ENCODE measurements at regions not wholly inside any gene's neighbourhood (a gene's known extent, or its start where the extent isn't known, plus 50 kb on each side); places are given as distances from the start of the nearest gene placed in this dataset.

- CTCF ChIA-PET: no interaction called here
- no peaks in the 10 kb centered on the region for H3K27me3 Mint-ChIP-seq
- H3K9me3 Mint-ChIP-seq: no peaks in the 10 kb centered on the region
- no peak for DNase-seq
- POLR2A ChIA-PET: no interaction called here
- H3K4me1 Mint-ChIP-seq: no peaks in the 10 kb centered on the region
- H3K4me3 Mint-ChIP-seq: no peak overlapping the region
- no peaks in the 10 kb centered on the region for H3K36me3 Mint-ChIP-seq (ENCODE audit: low read depth)
- no peak overlapping the region for H3K27ac Mint-ChIP-seq
These were observed 349.2 kb downstream of the GLRX3 start for GRCh38 chr10:130485236-130485957.

DNA sequence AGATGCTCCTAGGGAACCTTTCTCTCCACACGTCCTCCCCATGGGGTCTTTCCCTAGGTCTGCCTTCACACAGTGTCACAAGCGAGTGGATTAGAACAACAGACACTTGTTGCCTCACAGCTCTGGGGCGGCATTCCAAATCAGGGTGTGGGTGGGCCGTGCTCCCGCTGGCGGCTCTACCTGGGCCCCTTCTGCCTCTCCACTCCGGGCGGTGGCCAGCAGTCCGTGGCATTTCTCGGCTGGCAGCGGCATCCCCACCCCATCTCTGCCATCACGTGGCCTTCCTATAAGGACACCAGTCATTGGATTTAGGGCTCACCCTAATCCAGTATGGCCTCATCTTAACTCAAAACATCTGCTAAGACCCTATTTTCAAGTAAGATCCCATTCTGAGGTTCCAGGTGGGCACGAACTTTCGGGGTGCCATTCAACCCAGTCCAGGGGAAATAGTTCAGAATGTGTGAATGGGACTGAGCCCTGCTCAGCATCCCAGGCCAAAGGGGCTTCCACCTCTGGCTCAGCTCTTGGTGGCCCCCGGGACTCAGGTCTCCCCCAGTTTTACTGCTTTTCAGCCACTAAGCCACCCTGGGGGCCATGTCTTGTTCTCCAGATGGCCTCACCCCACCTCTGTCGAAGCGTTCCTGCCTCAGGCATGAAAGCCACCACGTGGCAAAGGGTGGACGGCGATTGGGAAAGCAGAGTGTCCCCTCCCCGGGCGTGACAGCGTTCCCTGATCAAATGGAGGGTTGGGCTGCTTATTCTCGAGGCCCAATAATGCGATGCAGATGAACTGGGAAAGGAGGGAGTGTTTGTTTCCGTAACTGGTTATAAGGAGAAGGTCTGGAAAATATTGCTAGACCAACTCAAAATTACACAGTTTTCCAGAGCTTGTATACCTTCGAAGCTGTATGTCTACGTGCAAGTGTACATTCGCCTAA is 350.0 kb downstream of the GLRX3 start:
- no peaks in the 10 kb centered on the region for H3K36me3 Mint-ChIP-seq (ENCODE audit: low read depth)
- H3K27me3 Mint-ChIP-seq: no peaks in the 10 kb centered on the region
- POLR2A ChIA-PET: no interaction called here
- no peaks in the 10 kb centered on the region for H3K4me1 Mint-ChIP-seq
- no peak overlapping the region for H3K4me3 Mint-ChIP-seq
- no peak overlapping the region for H3K27ac Mint-ChIP-seq
- no peak for DNase-seq
- no peaks in the 10 kb centered on the region for H3K9me3 Mint-ChIP-seq
- CTCF ChIA-PET: no interaction called here

DNA sequence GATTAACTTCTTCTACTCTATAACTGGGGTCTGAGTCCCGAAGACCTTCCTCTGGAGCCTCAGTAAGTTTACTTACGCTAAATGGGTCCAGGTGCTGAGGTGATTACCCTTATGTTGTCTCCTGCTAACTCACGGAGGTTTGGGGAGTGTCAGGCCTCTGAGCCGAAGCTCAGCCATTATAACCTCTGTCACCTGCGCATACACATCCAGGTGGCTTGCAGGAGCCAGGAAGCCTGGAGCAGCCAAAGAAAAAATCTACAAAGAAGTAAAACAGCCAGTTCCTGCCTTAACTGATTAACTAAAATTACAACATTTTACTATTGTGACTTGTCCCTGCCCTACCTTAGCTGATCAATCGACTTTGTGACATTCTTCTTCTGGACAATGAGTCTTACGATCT is 350.7 kb downstream of the GLRX3 start:
- Mint-ChIP-seq H3K27me3 (no peaks in the 10 kb centered on the region), H3K36me3 (ENCODE audit: low read depth) (no peaks in the 10 kb centered on the region), H3K9me3 (no peaks in the 10 kb centered on the region), H3K27ac (no peak overlapping the region), H3K4me1 (no peaks in the 10 kb centered on the region), H3K4me3 (no peak overlapping the region)
- DNase-seq: no peak
- POLR2A ChIA-PET: no interaction called here
- CTCF ChIA-PET: interaction anchor here (1.1 kb wide), 1 partner anchor 14 kb away, joined by 3 read pairs; no protein-coding TSS in a partner anchor

GRCh38 chr10:130487566-130487965 is 351.4 kb downstream of the GLRX3 start:
- POLR2A ChIA-PET: no interaction called here
- no peaks in the 10 kb centered on the region for H3K36me3 Mint-ChIP-seq (ENCODE audit: low read depth)
- CTCF ChIA-PET: interaction anchor here (1.1 kb wide), 1 partner anchor 15 kb away, joined by 3 read pairs; no protein-coding TSS in a partner anchor
- H3K27me3 Mint-ChIP-seq: no peaks in the 10 kb centered on the region
- H3K27ac Mint-ChIP-seq: no peak overlapping the region
- H3K4me1 Mint-ChIP-seq: no peaks in the 10 kb centered on the region
- no peak for DNase-seq
- H3K4me3 Mint-ChIP-seq: no peak overlapping the region
- H3K9me3 Mint-ChIP-seq: no peaks in the 10 kb centered on the region

DNA sequence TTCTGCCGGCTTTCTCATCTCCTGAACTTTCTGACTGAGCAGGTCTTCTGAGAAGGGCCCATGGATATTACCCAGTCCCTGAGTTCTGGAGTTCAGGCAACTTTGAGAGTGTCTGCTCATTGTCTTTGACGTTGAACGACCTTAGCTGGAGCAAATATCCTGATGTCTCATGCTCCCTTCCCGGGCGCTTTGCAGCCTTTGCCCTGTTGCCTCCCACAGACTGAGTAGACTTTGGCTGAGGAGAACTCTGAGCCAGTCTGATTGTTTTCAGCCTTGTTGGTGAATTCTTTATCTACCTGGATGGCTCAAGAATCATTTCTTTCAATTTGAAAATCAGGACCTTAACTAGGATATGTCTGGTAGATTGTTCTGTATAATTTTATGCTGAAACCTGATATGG is 353.7 kb downstream of the GLRX3 start:
- no peaks in the 10 kb centered on the region for H3K9me3 Mint-ChIP-seq

DNA sequence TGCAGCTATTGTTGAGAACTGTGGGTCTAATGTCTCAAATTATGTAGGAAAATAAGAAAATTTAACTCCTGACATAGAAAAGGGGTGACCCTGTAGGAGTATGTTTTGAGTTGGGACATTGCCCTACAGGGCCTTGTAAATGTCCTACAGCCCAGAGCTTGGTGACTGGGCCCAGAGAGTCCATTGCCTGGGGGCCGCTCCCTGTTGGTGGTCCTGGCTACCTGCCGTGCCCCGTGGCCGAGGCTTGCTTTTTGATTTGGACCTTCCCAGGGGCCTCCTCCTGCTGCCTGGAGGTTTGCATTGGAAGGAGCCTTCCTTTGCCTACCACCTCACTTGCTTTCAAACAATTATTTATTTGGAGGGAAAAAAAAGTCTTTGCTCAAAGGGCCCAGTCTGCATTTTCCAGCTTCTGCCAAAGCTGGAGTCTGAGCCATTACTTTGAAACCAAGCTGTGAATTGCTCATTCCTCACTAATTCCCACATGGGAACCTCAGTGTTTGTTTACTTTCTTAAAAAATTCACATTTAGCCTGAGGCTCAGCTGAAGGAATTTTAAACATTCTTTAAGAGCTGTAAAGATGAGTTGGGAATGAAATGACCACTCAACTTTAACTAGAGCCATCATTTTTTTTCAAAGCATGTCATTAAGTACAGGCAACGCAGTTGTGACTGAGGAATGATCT is 355.0 kb downstream of the GLRX3 start:
- ChIA-PET POLR2A (no interaction called here), CTCF (no interaction called here)
- no peak for DNase-seq
- H3K4me3 Mint-ChIP-seq: no peak overlapping the region
- no peaks in the 10 kb centered on the region for H3K27me3 Mint-ChIP-seq
- H3K27ac Mint-ChIP-seq: no peak overlapping the region
- H3K9me3 Mint-ChIP-seq: peaks cover 1% of the 10 kb centered on the region
- H3K4me1 Mint-ChIP-seq: no peaks in the 10 kb centered on the region
- no peaks in the 10 kb centered on the region for H3K36me3 Mint-ChIP-seq (ENCODE audit: low read depth)

More for the DNA sequence above, 353.7 kb downstream of the GLRX3 start:
- Mint-ChIP-seq H3K27me3 (no peaks in the 10 kb centered on the region), H3K4me1 (no peaks in the 10 kb centered on the region), H3K36me3 (ENCODE audit: low read depth) (no peaks in the 10 kb centered on the region), H3K27ac (no peak overlapping the region), H3K4me3 (no peak overlapping the region)
- no peak for DNase-seq
- POLR2A ChIA-PET: no interaction called here
- CTCF ChIA-PET: no interaction called here

DNA sequence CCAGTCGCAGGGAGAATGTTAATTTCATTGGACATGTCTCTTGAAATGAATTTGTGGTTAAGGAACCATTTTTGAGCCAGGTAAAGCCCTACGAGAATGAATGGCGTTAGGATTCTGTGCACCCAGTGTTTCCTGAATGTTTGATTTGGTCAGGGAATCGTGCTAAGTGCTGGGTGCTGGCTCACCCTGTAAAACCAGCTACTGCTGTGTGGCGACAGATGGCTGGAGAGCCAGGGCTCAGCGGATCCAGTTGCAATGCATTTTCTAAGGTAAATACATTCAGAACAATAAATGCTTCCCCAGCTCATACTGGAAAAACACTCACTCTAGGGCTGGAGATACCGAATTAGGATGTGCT is 355.5 kb downstream of the GLRX3 start:
- POLR2A ChIA-PET: no interaction called here
- Mint-ChIP-seq H3K36me3 (ENCODE audit: low read depth) (no peaks in the 10 kb centered on the region), H3K9me3 (peaks cover 6% of the 10 kb centered on the region)

GRCh38 chr10:130492266-130492934 is 356.2 kb downstream of the GLRX3 start:
- H3K27me3 Mint-ChIP-seq: no peaks in the 10 kb centered on the region
- peaks cover 6% of the 10 kb centered on the region for H3K9me3 Mint-ChIP-seq
- no peak overlapping the region for H3K4me3 Mint-ChIP-seq
- DNase-seq: no peak
- no peaks in the 10 kb centered on the region for H3K36me3 Mint-ChIP-seq (ENCODE audit: low read depth)
- CTCF ChIA-PET: no interaction called here
- no peaks in the 10 kb centered on the region for H3K4me1 Mint-ChIP-seq
- POLR2A ChIA-PET: no interaction called here
- no peak overlapping the region for H3K27ac Mint-ChIP-seq

More for the DNA sequence above, 355.5 kb downstream of the GLRX3 start:
- no peak for DNase-seq
- H3K27me3 Mint-ChIP-seq: no peaks in the 10 kb centered on the region
- CTCF ChIA-PET: no interaction called here
- no peak overlapping the region for H3K4me3 Mint-ChIP-seq
- H3K4me1 Mint-ChIP-seq: no peaks in the 10 kb centered on the region
- no peak overlapping the region for H3K27ac Mint-ChIP-seq

- no peaks in the 10 kb centered on the region for H3K4me1 Mint-ChIP-seq
- ChIA-PET POLR2A (no interaction called here), CTCF (no interaction called here)
- DNase-seq: no peak
- no peaks in the 10 kb centered on the region for H3K27me3 Mint-ChIP-seq
- H3K36me3 Mint-ChIP-seq (ENCODE audit: low read depth): no peaks in the 10 kb centered on the region
- H3K4me3 Mint-ChIP-seq: no peak overlapping the region
- H3K27ac Mint-ChIP-seq: no peak overlapping the region
- peaks cover 6% of the 10 kb centered on the region for H3K9me3 Mint-ChIP-seq
These were observed 356.8 kb downstream of the GLRX3 start for GRCh38 chr10:130493021-130493420.

- Mint-ChIP-seq H3K4me1 (no peaks in the 10 kb centered on the region), H3K27ac (no peak overlapping the region), H3K27me3 (no peaks in the 10 kb centered on the region), H3K4me3 (no peak overlapping the region), H3K9me3 (peaks cover 6% of the 10 kb centered on the region), H3K36me3 (ENCODE audit: low read depth) (no peaks in the 10 kb centered on the region)
- ChIA-PET CTCF (no interaction called here), POLR2A (no interaction called here)
- no peak for DNase-seq
These were observed 357.4 kb downstream of the GLRX3 start for GRCh38 chr10:130493446-130494145.

DNA sequence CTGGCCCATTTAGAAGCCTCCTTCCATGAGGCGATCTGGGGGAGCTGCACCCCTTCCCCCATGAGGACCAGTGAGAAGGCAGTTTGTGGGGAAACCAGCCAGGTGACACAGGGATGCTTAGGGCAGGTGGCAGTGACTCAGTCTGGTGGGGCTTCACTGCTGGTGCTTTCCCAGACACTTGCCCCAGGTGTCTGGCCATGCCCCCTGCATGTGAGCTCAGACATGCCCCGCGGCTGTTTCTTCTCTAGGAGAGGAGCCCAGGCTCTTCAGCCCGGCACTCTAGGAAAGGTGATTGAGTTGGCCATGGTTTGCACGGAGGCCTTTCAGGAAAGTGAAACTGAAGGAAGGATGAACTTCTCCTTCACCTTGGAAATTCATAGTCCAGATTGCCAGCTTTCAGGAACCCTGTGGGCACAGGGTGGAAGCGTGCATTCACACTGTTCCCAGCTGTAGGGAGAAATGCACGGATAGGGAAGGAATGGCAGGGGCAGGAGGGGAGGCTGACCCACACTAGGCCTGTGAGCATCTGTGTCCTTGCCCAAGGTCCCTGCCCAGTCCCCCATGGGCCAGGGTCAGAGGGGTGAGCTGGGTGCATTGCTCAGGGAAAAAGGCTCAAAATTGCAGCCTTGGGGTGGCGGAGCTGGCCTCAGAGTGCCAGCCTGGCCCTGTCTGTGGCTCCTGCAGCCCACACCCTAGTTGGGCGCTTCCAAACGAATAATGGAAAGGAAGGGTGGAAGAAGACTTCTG is 359.1 kb downstream of the GLRX3 start:
- no peaks in the 10 kb centered on the region for H3K36me3 Mint-ChIP-seq (ENCODE audit: low read depth)
- H3K27me3 Mint-ChIP-seq: no peaks in the 10 kb centered on the region
- POLR2A ChIA-PET: no interaction called here
- H3K4me3 Mint-ChIP-seq: no peak overlapping the region
- no peak for DNase-seq
- CTCF ChIA-PET: no interaction called here
- H3K9me3 Mint-ChIP-seq: peaks cover 6% of the 10 kb centered on the region
- H3K27ac Mint-ChIP-seq: no peak overlapping the region
- H3K4me1 Mint-ChIP-seq: no peaks in the 10 kb centered on the region
